SK-N-SH treated with all-trans-retinoic acid at 6 μM for 48 hours (cell line): ENCODE measurements at regions not wholly inside any gene's neighbourhood (a gene's known extent, or its start where the extent isn't known, plus 50 kb on each side); places are given as distances from the start of the nearest gene placed in this dataset.

Experiments
- GLIS3 ChIP-seq: fragments of 250-450 bp; sonication (Bioruptor Pico); IDR thresholded peaks from 2 replicates; pipeline ENCODE4 v1.5.0; 2020; ENCODE audit warnings: mild to moderate bottlenecking, moderate library complexity
- RARB ChIP-seq: fragments of 250-450 bp; sonication (Bioruptor Pico); IDR thresholded peaks from 2 replicates; pipeline ENCODE4 v1.8.0; 2021; ENCODE audit warnings: mild to moderate bottlenecking, moderate library complexity
- TF ChIP-seq, protein P1 (sequence below): fragments of 250-450 bp; sonication (Bioruptor Pico); IDR thresholded peaks from 2 replicates; pipeline ENCODE4 v1.5.1; 2021; ENCODE audit warnings: mild to moderate bottlenecking, moderate library complexity
- TF ChIP-seq, protein P2 (sequence below): fragments of 250-450 bp; sonication (Bioruptor Pico); IDR thresholded peaks from 2 replicates; pipeline ENCODE4 v1.8.0; 2020; ENCODE audit warnings: mild to moderate bottlenecking, moderate library complexity, borderline replicate concordance

DNA sequence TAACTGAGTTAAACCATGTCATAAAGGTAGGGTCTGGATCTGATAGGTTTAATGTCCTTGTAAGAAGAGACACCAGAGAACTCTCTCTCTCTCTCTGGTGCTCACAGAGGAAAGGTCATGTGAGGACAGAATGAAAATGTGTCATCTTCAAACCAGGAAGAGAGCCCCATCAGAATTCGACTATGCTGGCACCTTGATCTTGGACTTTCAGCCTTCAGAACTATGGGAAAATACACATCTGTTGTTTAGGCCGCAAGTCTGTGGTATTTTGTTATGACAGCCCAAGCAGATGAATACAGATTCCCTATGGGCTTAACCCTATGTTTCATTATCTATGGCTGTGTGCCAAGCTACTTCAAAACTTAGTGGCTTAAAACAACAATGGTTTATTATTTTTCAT lies 105.5 kb upstream of the DDIT4L start:
- TF ChIP-seq, protein P1, sequence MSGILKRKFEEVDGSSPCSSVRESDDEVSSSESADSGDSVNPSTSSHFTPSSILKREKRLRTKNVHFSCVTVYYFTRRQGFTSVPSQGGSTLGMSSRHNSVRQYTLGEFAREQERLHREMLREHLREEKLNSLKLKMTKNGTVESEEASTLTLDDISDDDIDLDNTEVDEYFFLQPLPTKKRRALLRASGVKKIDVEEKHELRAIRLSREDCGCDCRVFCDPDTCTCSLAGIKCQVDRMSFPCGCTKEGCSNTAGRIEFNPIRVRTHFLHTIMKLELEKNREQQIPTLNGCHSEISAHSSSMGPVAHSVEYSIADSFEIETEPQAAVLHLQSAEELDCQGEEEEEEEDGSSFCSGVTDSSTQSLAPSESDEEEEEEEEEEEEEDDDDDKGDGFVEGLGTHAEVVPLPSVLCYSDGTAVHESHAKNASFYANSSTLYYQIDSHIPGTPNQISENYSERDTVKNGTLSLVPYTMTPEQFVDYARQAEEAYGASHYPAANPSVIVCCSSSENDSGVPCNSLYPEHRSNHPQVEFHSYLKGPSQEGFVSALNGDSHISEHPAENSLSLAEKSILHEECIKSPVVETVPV (CRISPR knock-in tag) = no peak
- no peak for TF ChIP-seq GLIS3 (CRISPR knock-in tag)
- TF ChIP-seq, protein P2, sequence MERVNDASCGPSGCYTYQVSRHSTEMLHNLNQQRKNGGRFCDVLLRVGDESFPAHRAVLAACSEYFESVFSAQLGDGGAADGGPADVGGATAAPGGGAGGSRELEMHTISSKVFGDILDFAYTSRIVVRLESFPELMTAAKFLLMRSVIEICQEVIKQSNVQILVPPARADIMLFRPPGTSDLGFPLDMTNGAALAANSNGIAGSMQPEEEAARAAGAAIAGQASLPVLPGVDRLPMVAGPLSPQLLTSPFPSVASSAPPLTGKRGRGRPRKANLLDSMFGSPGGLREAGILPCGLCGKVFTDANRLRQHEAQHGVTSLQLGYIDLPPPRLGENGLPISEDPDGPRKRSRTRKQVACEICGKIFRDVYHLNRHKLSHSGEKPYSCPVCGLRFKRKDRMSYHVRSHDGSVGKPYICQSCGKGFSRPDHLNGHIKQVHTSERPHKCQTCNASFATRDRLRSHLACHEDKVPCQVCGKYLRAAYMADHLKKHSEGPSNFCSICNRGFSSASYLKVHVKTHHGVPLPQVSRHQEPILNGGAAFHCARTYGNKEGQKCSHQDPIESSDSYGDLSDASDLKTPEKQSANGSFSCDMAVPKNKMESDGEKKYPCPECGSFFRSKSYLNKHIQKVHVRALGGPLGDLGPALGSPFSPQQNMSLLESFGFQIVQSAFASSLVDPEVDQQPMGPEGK (CRISPR knock-in tag) = no peak
- TF ChIP-seq RARB = no peak
